ENCODE measurements at regions not wholly inside any gene's neighbourhood (a gene's known extent, or its start where the extent isn't known, plus 50 kb on each side); places are given as distances from the start of the nearest gene placed in this dataset.

DNA sequence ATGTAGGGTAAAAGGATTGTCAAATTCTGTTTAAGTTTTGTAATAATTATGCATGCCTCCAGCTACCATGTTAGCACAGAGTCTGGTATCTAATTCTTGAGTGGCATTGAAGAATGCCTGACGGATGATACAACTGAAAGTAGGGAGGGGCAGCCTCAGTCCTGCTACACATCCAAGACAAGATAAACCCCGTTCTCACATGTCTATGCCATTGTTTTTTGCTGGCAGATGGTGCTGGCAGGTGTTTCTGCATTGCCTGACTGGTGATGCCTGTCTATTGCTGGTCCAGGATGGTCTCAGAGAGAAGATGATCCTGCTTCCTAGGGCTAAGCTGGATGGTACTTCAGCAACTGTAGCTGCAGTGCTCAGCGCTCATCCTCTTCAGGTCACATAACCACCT is 245.8 kb upstream of the NAV3 start:
- TF ChIP-seq, protein P1, sequence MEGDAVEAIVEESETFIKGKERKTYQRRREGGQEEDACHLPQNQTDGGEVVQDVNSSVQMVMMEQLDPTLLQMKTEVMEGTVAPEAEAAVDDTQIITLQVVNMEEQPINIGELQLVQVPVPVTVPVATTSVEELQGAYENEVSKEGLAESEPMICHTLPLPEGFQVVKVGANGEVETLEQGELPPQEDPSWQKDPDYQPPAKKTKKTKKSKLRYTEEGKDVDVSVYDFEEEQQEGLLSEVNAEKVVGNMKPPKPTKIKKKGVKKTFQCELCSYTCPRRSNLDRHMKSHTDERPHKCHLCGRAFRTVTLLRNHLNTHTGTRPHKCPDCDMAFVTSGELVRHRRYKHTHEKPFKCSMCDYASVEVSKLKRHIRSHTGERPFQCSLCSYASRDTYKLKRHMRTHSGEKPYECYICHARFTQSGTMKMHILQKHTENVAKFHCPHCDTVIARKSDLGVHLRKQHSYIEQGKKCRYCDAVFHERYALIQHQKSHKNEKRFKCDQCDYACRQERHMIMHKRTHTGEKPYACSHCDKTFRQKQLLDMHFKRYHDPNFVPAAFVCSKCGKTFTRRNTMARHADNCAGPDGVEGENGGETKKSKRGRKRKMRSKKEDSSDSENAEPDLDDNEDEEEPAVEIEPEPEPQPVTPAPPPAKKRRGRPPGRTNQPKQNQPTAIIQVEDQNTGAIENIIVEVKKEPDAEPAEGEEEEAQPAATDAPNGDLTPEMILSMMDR (conservative IDR thresholded peaks at IDR 0.05; ENCODE audit: low read length), result no peak
- no peak for TF ChIP-seq EZH2phosphoT487 (IDR thresholded peaks at IDR 0.05; ENCODE audit: borderline replicate concordance)

All from Loucy (cell line).